Epithelial cell of prostate (primary cell): ENCODE measurements at regions not wholly inside any gene's neighbourhood (a gene's known extent, or its start where the extent isn't known, plus 50 kb on each side); places are given as distances from the start of the nearest gene placed in this dataset.
"Not testable (repeated sequence)": the region's sequence is repeated elsewhere in the genome, so short reads cannot be mapped to it uniquely, and the experiment has no call there.

Experiments
- DNase-seq: peaks from one replicate; pipeline ENCODE4 v3.0.0-alpha.2; 2011; ENCODE audit warnings: low read depth, low spot score
- H3K27ac ChIP-seq: fragments of 450-650 bp; 2 replicates; pipeline ENCODE4 v1.5.1; 2017; ENCODE audit warnings: mild to moderate bottlenecking

GRCh38 chr13:74567485-74567884 is 433.3 kb upstream of the KLF12 start:
- H3K27ac ChIP-seq, result no peak overlapping the region
- DNase-seq, result no peak

- no peak for DNase-seq
- H3K27ac ChIP-seq, result no peak overlapping the region
These were observed 428.2 kb upstream of the KLF12 start for GRCh38 chr13:74562381-74562780.

- H3K27ac ChIP-seq, result no peak overlapping the region
- no peak for DNase-seq
These were observed 427.0 kb upstream of the KLF12 start for GRCh38 chr13:74561155-74561554.

DNA sequence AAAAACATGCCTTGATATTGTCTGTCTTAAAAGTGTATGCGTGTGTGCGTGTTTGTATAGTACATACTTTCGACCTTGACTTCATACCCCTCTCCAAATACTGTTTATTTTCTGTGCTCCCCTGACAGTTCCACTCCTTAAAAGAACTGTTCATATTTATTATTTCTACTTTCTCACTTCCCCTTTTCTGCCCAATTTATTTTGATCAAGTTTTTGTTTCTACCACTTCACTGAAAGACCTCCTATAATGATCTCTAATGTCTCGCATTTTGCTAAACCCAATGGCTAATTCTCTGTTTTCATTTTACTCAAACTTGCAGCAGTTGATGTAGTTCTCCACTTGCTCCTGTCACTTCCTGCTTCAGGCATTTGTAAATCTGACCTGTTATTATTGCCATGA is 426.1 kb upstream of the KLF12 start:
- no peak for DNase-seq
- H3K27ac ChIP-seq, result no peak overlapping the region

DNA sequence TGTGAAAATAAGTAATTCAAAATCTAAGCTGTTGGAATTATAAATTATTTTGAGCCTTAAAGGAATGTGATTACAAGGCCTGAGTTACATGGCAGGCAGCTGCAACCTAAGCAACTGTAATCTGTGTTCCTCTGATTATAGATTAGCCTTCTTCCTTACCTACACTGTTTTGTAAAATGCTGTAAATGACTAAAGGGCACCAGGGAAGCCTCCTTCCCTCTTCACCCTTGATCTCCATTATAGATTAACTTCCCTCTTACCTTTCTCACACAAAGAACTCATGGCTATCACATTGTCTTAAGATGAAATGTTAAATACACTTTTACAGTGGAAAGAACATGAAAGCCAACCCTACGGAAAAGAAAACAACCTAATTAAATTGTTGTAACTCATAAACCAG is 423.7 kb upstream of the KLF12 start:
- H3K27ac ChIP-seq, result no peak overlapping the region
- DNase-seq, result no peak

DNA sequence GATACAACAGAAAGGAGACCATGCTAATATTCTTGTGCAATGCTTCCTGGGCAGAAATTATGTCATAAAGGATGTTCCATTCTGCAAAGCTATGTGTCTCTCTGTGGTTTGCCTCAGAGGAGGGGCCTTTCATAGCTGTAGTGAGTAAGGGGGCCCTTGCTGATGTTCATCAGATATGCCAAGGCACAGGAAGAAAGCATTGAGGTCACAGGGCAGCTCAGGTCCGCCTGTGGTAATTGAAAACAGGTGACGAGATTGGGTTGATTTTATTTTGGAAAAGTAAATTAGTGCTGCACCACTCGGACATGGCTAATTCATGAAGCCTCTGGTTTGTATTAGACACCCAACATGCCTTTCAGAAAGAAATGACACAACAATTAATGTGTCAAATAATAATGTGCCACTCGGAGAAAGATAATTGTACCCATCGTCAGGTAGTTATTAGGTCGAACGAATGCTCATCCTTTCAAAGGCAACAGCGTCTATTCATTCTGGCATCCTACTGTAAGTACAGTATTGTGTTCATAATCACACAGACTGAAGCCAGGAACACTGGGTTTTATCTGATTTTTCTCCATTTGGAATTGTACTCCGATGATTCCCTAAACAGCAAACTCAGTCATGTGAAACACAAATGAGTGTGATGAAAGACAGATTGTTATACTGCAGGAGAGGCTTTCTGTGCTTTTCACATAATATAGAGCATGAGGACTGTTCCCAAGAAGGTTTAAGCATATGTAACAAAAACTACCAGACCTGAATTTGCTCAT is 421.6 kb upstream of the KLF12 start:
- no peak for DNase-seq
- no peak overlapping the region for H3K27ac ChIP-seq

GRCh38 chr13:74555276-74555625 is 421.0 kb upstream of the KLF12 start:
- no peak overlapping the region for H3K27ac ChIP-seq

DNA sequence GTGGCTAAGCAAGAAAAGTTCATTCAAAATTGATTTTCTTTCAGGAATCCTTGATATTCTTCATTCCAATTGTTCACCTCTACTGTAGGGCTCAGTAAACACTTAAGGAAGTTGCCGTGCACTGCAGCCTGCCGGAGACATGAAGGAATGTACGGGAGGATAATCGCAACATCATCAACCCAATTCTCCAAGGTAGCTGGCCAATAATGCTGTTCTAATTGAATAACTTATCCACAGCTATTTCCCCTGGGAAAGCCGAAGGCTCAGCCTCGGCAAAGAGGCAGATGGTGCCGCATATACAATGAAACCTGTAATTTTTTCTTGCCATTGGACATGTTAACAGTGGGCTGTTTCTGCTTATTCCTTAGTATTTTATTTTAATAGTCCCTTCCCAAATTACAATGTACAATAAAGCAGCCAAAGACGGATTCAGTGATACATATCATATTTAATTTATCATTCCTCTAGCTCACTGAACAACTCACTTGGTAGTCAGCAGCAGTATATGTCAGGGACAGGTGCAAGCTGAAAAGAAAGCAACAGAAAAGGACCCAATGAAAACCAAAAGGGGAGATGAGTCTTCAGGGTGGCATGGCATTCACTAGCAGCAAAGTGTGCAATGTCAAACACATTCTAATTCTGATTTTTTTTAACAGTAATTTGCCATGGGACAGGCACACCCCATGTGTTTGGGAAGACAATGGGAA is 420.5 kb upstream of the KLF12 start:
- DNase-seq, result no peak
- no peak overlapping the region for H3K27ac ChIP-seq

More at GRCh38 chr13:74555276-74555625, 421.0 kb upstream of the KLF12 start:
- no peak for DNase-seq

- DNase-seq, result no peak
- H3K27ac ChIP-seq, result no peak overlapping the region
These were observed 415.8 kb upstream of the KLF12 start for GRCh38 chr13:74550039-74550438.

GRCh38 chr13:74536649-74537048 is 402.4 kb upstream of the KLF12 start:
- not testable (repeated sequence) for H3K27ac ChIP-seq, DNase-seq

DNA sequence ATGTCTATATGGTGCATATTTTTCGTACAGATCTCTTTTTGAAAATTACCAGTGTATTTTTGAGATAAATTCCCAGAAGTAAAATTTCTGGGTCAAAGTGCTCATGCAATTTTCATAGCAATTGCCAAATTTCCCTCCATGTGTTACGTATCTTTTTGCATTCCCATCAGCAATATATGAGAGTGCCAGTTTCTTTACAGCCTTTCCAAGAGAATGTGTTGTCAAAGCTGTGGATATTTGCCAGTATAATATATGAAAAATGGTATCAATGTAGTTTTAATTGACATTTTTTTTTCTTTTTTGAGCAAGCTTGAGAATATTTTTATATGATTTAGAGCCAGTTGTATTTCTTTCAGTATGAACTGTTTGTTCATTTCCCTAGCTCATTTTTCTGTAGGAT is 399.0 kb upstream of the KLF12 start:
- no peak for DNase-seq

DNA sequence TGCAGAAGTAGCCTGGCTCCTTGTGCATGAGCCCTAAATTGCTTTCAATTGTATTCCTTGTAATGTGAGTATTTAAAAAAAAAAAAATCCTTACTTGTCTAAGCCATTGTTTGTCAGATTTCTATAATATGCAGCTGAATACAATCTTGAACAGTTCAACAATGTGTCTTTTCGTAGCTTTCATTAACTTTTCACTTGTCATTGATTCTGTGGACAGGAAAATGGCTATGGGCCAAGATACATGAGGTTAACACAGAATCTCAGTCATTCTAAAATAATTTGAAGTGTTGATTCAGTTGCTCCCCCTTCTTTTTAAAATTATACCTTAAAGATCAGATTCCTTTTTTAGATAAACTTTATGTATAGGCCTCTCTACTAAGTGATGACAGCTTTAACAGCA is 395.8 kb upstream of the KLF12 start:
- no peak overlapping the region for H3K27ac ChIP-seq
- no peak for DNase-seq

More for the DNA sequence above, 399.0 kb upstream of the KLF12 start:
- H3K27ac ChIP-seq, result no peak overlapping the region

DNA sequence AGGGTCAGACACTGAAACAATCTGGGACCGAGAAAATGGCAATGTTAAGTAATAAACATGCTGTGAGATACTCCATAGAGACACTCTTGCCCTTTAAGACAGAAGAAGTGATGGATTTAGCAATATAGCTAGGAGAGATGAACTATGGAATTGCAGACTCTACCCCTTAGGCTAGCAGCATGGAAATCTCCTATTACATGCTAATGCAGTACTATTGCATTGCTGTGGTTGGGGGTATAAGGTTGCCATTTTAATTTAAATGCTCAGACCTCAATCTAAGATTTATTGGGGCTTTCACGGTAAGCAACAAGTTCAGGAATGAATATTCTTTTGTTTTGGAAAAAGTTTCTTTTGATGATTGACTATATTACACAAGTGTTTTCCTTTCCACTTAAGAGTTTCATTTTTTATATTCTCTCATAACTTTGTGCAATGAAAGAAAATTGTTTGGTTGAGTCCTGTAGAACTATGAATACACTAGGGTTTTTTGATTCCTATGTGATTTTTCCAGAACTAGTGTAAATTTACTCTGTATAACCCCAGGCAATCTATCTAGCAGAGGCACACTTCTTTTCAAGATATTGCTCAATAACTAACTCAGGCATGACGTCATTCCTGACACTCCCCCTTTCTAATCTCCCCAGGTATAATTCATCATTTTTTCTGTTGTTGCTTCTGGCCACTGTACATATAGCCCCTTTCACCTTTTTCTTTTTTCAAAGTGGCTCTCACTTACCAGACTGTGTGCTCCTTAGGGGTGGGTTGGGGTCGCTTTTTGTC is 394.7 kb upstream of the KLF12 start:
- no peak overlapping the region for H3K27ac ChIP-seq
- DNase-seq, result no peak

GRCh38 chr13:74523057-74523456 is 388.9 kb upstream of the KLF12 start:
- H3K27ac ChIP-seq, result no peak overlapping the region
- DNase-seq, result no peak

GRCh38 chr13:74511523-74511922 is 377.3 kb upstream of the KLF12 start:
- DNase-seq, result no peak
- no peak overlapping the region for H3K27ac ChIP-seq

- DNase-seq, result no peak
- H3K27ac ChIP-seq, result no peak overlapping the region
These were observed 353.0 kb upstream of the KLF12 start for GRCh38 chr13:74487091-74487722.

GRCh38 chr13:74485757-74486156 is 351.6 kb upstream of the KLF12 start:
- no peak overlapping the region for H3K27ac ChIP-seq
- DNase-seq, result no peak

DNA sequence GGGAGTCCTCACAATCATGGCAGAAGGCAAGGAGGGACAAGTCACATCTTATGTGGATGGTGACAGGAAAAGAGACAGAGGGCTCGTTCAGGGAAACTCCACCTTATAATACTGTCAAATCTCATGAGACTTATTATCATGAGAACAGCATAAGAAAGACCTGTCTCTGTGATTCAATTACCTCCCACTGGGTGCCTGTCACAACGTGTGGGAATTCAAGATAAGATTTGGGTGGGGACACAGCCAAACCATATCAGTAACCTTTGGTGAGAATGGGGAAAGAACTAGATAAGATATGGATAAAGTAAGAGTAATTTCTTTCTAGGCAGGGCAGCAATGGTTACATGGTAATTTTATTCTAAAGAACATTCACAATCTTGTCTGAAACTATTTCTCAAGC is 344.9 kb upstream of the KLF12 start:
- DNase-seq, result no peak
- H3K27ac ChIP-seq, result no peak overlapping the region

- H3K27ac ChIP-seq, result no peak overlapping the region
- DNase-seq, result no peak
These were observed 342.6 kb upstream of the KLF12 start for GRCh38 chr13:74476788-74477187.

DNA sequence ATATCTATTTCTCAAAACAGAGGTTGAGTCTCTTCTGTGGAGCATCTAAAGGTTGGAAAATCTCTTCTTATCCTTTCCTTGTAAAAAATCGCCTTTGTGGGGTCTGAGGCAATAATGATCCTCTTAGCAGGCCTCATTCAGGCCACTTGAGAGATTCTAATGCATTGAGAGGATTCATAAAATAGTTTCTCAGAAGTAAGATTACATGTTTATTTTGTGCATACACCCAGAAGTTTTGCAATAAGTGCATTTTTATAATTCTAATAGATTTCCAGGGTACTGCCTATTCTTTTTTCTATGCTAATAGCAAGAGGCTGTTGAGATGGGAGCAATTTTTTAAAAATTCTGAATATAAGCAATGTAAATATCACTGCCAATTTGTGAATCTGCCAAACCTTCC is 342.2 kb upstream of the KLF12 start:
- no peak for DNase-seq
- no peak overlapping the region for H3K27ac ChIP-seq

- H3K27ac ChIP-seq, result no peak overlapping the region
- DNase-seq, result no peak
These were observed 332.7 kb upstream of the KLF12 start for GRCh38 chr13:74466864-74467263.
